ENCODE measurements at regions not wholly inside any gene's neighbourhood (a gene's known extent, or its start where the extent isn't known, plus 50 kb on each side); places are given as distances from the start of the nearest gene placed in this dataset.

- DNase-seq = no peak
Observed at GRCh38 chr14:56745097-56745496, 65.2 kb downstream of the OTX2 start.

GRCh38 chr14:56744016-56744415 is 66.3 kb downstream of the OTX2 start:
- no peak for DNase-seq

GRCh38 chr14:56742391-56742878 is 67.8 kb downstream of the OTX2 start:
- DNase-seq = no peak

- no peak for DNase-seq
Observed at GRCh38 chr14:56741325-56741724, 69.0 kb downstream of the OTX2 start.

GRCh38 chr14:56738020-56738419 is 72.3 kb downstream of the OTX2 start:
- DNase-seq = no peak

GRCh38 chr14:56733396-56733795 is 76.9 kb downstream of the OTX2 start:
- no peak for DNase-seq

- DNase-seq = no peak
Observed at GRCh38 chr14:56731187-56731586, 79.1 kb downstream of the OTX2 start.

GRCh38 chr14:56730538-56731145 is 79.6 kb downstream of the OTX2 start:
- DNase-seq = no peak

GRCh38 chr14:56724013-56724412 is 86.3 kb downstream of the OTX2 start:
- DNase-seq = no peak

GRCh38 chr14:56723418-56723817 is 86.9 kb downstream of the OTX2 start:
- DNase-seq = no peak

- no peak for DNase-seq
Observed at GRCh38 chr14:56720703-56721460, 89.4 kb downstream of the OTX2 start.

- no peak for DNase-seq
Observed at GRCh38 chr14:56718312-56718711, 92.0 kb downstream of the OTX2 start.

GRCh38 chr14:56716705-56717104 is 93.6 kb downstream of the OTX2 start:
- no peak for DNase-seq

- no peak for DNase-seq
Observed at GRCh38 chr14:56715938-56716337, 94.3 kb downstream of the OTX2 start.

- no peak for DNase-seq
Observed at GRCh38 chr14:56709201-56709600, 101.1 kb downstream of the OTX2 start.

GRCh38 chr14:56708704-56709103 is 101.6 kb downstream of the OTX2 start:
- no peak for DNase-seq

- peak; percentile 74 for DNase-seq
Observed at GRCh38 chr14:56703947-56704346, 106.3 kb downstream of the OTX2 start.

- DNase-seq = no peak
Observed at GRCh38 chr14:56702515-56702914, 107.8 kb downstream of the OTX2 start.
